ENCODE measurements at regions not wholly inside any gene's neighbourhood (a gene's known extent, or its start where the extent isn't known, plus 50 kb on each side); places are given as distances from the start of the nearest gene placed in this dataset.
"Not testable (repeated sequence)": the region's sequence is repeated elsewhere in the genome, so short reads cannot be mapped to it uniquely, and the experiment has no call there.

DNA sequence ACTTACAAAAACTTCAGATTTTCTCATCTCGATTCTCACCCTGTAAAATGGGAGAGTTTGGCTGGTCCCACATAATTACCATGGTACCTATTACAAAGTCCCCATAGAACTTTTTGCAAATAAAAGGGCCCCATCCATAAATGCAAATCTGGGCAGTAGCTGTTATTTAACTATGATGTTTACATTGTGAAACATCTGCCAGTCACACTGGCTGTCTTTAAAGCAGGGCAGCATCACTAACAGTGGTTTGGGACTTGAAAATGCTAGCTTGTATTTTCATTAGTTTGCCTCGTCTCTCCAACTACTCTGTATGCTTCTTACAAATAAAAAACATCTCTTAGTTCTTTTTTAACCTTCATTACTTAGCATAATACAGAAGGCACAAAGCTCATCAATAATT is 240.7 kb downstream of the FZD1 start:
- no peak for DNase-seq (ENCODE audit: low spot score)
- in situ Hi-C loops (cut with MboI; ENCODE audit: low pct_unique_long_range_greater_than_20kb, low sequenced_read_pairs, unreplicated experiment): no loop called here
- TF ChIP-seq, protein P1, sequence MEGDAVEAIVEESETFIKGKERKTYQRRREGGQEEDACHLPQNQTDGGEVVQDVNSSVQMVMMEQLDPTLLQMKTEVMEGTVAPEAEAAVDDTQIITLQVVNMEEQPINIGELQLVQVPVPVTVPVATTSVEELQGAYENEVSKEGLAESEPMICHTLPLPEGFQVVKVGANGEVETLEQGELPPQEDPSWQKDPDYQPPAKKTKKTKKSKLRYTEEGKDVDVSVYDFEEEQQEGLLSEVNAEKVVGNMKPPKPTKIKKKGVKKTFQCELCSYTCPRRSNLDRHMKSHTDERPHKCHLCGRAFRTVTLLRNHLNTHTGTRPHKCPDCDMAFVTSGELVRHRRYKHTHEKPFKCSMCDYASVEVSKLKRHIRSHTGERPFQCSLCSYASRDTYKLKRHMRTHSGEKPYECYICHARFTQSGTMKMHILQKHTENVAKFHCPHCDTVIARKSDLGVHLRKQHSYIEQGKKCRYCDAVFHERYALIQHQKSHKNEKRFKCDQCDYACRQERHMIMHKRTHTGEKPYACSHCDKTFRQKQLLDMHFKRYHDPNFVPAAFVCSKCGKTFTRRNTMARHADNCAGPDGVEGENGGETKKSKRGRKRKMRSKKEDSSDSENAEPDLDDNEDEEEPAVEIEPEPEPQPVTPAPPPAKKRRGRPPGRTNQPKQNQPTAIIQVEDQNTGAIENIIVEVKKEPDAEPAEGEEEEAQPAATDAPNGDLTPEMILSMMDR (IDR thresholded peaks at IDR 0.05; ENCODE audit: extremely low read depth, insufficient read depth, missing control alignments): no peak

DNA sequence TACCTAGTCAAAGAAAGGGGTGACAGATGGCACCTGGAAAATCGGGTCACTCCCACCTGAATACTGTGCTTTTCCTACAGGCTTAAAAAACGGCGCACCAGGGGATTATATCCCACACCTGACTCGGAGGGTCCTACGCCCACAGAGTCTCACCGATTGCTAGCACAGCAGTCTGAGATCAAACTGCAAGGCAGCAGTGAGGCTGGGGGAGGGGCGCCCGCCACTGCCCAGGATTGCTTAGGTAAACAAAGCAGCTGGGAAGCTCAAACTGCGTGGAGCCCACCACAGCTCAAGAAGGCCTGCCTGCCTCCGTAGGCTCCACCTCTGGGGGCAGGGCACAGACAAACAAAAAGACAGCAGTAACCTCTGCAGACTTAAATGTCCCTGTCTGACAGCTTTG is 242.7 kb downstream of the FZD1 start:
- DNase-seq (ENCODE audit: low spot score); in situ Hi-C loops (cut with MboI; ENCODE audit: low pct_unique_long_range_greater_than_20kb, low sequenced_read_pairs, unreplicated experiment): not testable (repeated sequence)

DNA sequence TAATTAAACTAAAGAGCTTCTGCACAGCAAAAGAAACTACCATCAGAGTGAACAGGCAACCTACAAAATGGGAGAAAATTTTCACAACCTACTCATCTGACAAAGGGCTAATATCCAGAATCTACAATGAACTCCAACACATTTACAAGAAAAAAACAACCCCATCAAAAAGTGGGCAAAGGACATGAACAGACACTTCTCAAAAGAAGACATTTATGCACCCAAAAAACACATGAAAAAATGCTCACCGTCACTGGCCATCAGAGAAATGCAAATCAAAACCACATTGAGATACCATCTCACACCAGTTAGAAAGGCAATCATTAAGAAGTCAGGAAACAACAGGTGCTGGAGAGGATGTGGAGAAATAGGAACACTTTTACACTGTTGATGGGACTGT is 247.6 kb downstream of the FZD1 start:
- DNase-seq (ENCODE audit: low spot score); in situ Hi-C loops (cut with MboI; ENCODE audit: low pct_unique_long_range_greater_than_20kb, low sequenced_read_pairs, unreplicated experiment): not testable (repeated sequence)

DNA sequence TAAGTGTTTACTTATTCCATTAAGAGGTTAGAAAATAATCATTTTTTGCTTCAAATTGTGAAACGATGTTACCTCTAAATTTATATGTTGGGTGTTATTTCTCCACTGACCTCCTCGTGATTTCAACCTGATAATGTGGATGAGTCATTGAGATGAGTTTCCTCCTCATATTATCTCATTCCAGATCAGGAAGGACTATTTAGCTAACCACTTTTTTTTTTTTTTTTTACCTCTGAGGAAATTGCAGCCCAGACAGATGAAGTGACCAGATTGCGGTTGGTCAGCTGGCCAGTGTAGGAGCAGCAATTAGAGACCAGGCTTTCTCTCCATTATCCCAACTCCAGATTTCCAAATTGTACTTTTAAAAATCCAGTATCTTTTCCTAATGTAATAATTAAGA is 248.7 kb downstream of the FZD1 start:
- DNase-seq (ENCODE audit: low spot score): no peak
- TF ChIP-seq, protein P1 (IDR thresholded peaks at IDR 0.05; ENCODE audit: extremely low read depth, insufficient read depth, missing control alignments): no peak
- in situ Hi-C loops (cut with MboI; ENCODE audit: low pct_unique_long_range_greater_than_20kb, low sequenced_read_pairs, unreplicated experiment): no loop called here

DNA sequence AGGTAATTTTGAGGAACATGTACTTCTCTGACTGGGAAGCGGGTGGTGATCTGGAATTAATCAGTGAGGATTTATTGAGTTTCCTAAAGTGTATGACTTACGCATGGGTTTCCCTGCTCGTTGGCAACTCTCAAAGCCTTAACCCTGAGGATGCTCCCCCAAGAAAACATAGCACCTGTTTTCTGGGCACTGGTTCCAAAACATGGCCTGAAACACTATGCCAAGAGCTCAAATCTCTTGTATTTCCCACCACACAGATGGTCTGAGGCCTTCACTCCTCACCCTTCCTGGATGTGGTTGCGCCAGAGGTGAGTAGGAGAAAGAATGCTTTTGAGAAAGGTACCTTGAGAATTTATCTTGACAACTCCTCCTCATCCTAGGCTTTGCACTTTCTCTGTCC is 250.4 kb downstream of the FZD1 start:
- no peak for DNase-seq (ENCODE audit: low spot score)
- in situ Hi-C loops (cut with MboI; ENCODE audit: low pct_unique_long_range_greater_than_20kb, low sequenced_read_pairs, unreplicated experiment): no loop called here
- TF ChIP-seq, protein P1 (IDR thresholded peaks at IDR 0.05; ENCODE audit: extremely low read depth, insufficient read depth, missing control alignments): no peak

DNA sequence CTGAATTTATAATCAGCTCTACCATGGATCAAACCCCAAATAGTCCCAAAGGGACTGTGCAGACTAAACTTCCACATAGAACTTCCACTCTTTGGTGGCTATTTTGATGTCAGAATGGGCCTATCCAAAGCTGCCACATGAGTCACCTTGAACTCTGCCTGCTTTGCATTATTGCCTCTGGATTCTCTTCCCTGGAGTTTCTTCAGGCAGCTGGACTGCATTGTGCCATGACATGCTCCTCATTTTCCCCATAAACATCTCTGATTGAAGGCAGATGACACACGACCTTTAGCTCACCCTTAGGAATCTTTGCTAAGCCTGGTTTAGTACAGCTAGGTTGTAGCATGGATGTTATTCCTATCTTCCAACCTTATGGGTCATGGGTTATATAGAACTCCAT is 251.7 kb downstream of the FZD1 start:
- in situ Hi-C loops (cut with MboI; ENCODE audit: low pct_unique_long_range_greater_than_20kb, low sequenced_read_pairs, unreplicated experiment): no loop called here
- TF ChIP-seq, protein P1 (IDR thresholded peaks at IDR 0.05; ENCODE audit: extremely low read depth, insufficient read depth, missing control alignments): no peak
- no peak for DNase-seq (ENCODE audit: low spot score)

- no peak for DNase-seq (ENCODE audit: low spot score)
- TF ChIP-seq, protein P1 (IDR thresholded peaks at IDR 0.05; ENCODE audit: extremely low read depth, insufficient read depth, missing control alignments): no peak
- in situ Hi-C loops (cut with MboI; ENCODE audit: low pct_unique_long_range_greater_than_20kb, low sequenced_read_pairs, unreplicated experiment): no loop called here
Observed at GRCh38 chr7:91517201-91517785, 253.1 kb downstream of the FZD1 start.

DNA sequence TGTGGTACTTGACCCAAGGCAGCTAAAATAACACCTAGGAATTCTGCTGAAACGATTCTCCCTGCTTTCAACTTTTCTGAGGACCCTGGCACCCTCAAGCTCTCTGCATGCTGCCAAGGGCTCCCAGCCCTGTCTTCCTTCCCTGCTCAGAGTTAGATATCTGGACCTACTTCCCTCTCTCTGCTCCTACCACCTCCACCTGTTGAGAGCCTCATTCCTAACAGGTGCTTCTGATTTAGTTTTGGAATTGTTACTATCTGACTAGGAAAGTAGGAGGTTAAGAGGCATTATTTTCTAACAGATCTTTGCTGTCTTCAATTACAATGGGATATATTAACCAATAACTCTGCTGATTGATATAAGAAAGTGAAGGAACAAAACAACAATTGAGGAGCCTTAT is 253.8 kb downstream of the FZD1 start:
- DNase-seq (ENCODE audit: low spot score): no peak
- in situ Hi-C loops (cut with MboI; ENCODE audit: low pct_unique_long_range_greater_than_20kb, low sequenced_read_pairs, unreplicated experiment): no loop called here
- TF ChIP-seq, protein P1 (IDR thresholded peaks at IDR 0.05; ENCODE audit: extremely low read depth, insufficient read depth, missing control alignments): no peak
